Panc1 (cell line): ENCODE measurements at regions not wholly inside any gene's neighbourhood (a gene's known extent, or its start where the extent isn't known, plus 50 kb on each side); places are given as distances from the start of the nearest gene placed in this dataset.

Source experiments
- ATAC-seq: fragments of 200-7000 bp; cut with Tn5 transposase; 2 replicates; pipeline ENCODE4 v1.9.1; 2020; ENCODE audit warnings: mild to moderate bottlenecking, moderate library complexity
- BruUV-seq: library from RNA; stranded (reverse); fragments of 400-500 nt; replicated peaks from 2 replicates; lab custom pipeline; 2021; lab: Mats Ljungman, UMichigan
- CTCF ChIA-PET: fragments of 300-600 bp; sonication (Branson Sonifier 250); formaldehyde crosslinking; loops from one replicate; lab custom pipeline; 2022; ENCODE audit warnings: antibody characterized with exemption; lab: Charles Lee
- POLR2A ChIA-PET: fragments of 300-600 bp; sonication (Branson Sonifier 250); formaldehyde crosslinking; loops from one replicate; lab custom pipeline; 2022; ENCODE audit warnings: antibody characterized with exemption; lab: Charles Lee
- DNase-seq: peaks from one replicate; pipeline ENCODE4 v3.0.0-alpha.2; 2010; ENCODE audit warnings: low read depth, low spot score
- H3K27ac ChIP-seq: 2 replicates; pipeline ENCODE4 v1.5.1; 2011; ENCODE audit warnings: mild to moderate bottlenecking, low read length, inconsistent platforms
- H3K27me3 ChIP-seq: fragments of 200-500 bp; sonication (Bioruptor generic); 2 replicates; pipeline ENCODE4 v1.6.0; 2014; ENCODE audit warnings: low read length, inconsistent platforms; ENCODE audit not compliant: control insufficient read depth, insufficient read depth
- H3K36me3 ChIP-seq: fragments of 200-500 bp; sonication (Bioruptor generic); 2 replicates; pipeline ENCODE4 v1.5.1; 2014; ENCODE audit warnings: inconsistent platforms, mild to moderate bottlenecking, low read length, moderate library complexity; ENCODE audit not compliant: control insufficient read depth, insufficient read depth
- H3K4me1 ChIP-seq: 2 replicates; pipeline ENCODE4 v1.5.1; 2011; ENCODE audit warnings: inconsistent platforms, mild to moderate bottlenecking, low read length, moderate library complexity; ENCODE audit not compliant: control insufficient read depth, insufficient read depth
- H3K4me3 ChIP-seq, 2 experiments: 2 replicates each; pipeline ENCODE4 v1.5.1; 2011 to 2012; ENCODE audit warnings: low read depth in 2 of 2, low read length in 2 of 2, mild to moderate bottlenecking in 2 of 2, inconsistent platforms in 1 of 2, moderate library complexity in 1 of 2
- H3K9me3 ChIP-seq: fragments of 200-500 bp; sonication (Bioruptor generic); 2 replicates; pipeline ENCODE4 v1.5.1; 2014; ENCODE audit warnings: low read depth, mild to moderate bottlenecking, inconsistent platforms, low read length, moderate library complexity; ENCODE audit not compliant: control insufficient read depth, insufficient read depth
- CTCF ChIP-seq: fragments of 450-650 bp; IDR thresholded peaks from 2 replicates; pipeline ENCODE4 v1.5.1; 2017; ENCODE audit warnings: mild to moderate bottlenecking
- POLR2AphosphoS5 ChIP-seq: IDR thresholded peaks from 2 replicates; pipeline ENCODE4 v1.6.1; 2012; ENCODE audit warnings: mild to moderate bottlenecking, low read depth, low read length, moderate library complexity
- REST ChIP-seq, 2 experiments: IDR thresholded peaks; 2 replicates each; pipeline ENCODE4 v1.6.1; 2011 to 2012; ENCODE audit warnings: low read depth in 2 of 2, control low read depth in 1 of 2, low read length in 1 of 2, mild to moderate bottlenecking in 1 of 2, moderate library complexity in 1 of 2; ENCODE audit not compliant: insufficient read depth in 1 of 2
- SIN3A ChIP-seq: IDR thresholded peaks from 2 replicates; pipeline ENCODE4 v1.6.1; 2012; ENCODE audit warnings: low read depth, mild to moderate bottlenecking, low read length, moderate library complexity, borderline replicate concordance; ENCODE audit not compliant: insufficient read depth
- TCF7L2 ChIP-seq: IDR thresholded peaks from 2 replicates; pipeline ENCODE4 v1.6.1; 2011; ENCODE audit warnings: mild to moderate bottlenecking, low read depth, low read length, inconsistent platforms
- in situ Hi-C: cut with HindIII; loops from 2 replicates; pipeline ENCODE4 v1.10.0; 2016; ENCODE audit warnings: low sequenced_read_pairs, low pct_unique_long_range_greater_than_20kb
- intact Hi-C: fragments of 100-400 bp; cut with micrococcal nuclease; formaldehyde crosslinking; loops from one replicate; pipeline ENCODE4 v1.10.0; 2022; ENCODE audit not compliant: unreplicated experiment

- Histone ChIP-seq H3K4me3 (no peak overlapping the region), H3K4me1 (no peaks in the 10 kb centered on the region), H3K27ac (no peak overlapping the region; the same call in 1 of the 2 replicates), H3K36me3 (no peaks in the 10 kb centered on the region), H3K9me3 (no peaks in the 10 kb centered on the region; the same call in 1 of the 2 replicates), H3K27me3 (no peaks in the 10 kb centered on the region)
- TF ChIP-seq REST (IDR thresholded peaks at IDR 0.05; ENCODE audit: insufficient read depth in 1 of 2, low read depth in 2 of 2, low read length in 1 of 2) = no peak
- no peak for TF ChIP-seq SIN3A
- no peak for TF ChIP-seq CTCF
- TF ChIP-seq TCF7L2 = no peak
- TF ChIP-seq POLR2AphosphoS5 = no peak
- in situ Hi-C loops (no loop called here), intact Hi-C loops (no loop called here)
- ATAC-seq (no peak), DNase-seq (no peak)
- no TSS peak for BruUV-seq
- ChIA-PET POLR2A (interaction anchor here (0.6 kb wide), 1 partner anchor 189 kb away, joined by 3 read pairs; no protein-coding TSS in a partner anchor), CTCF (no interaction called here)
Observed at GRCh38 chr1:218752126-218752525, 407.0 kb downstream of the TGFB2 start.

- ATAC-seq (no peak), DNase-seq (no peak)
- CTCF ChIA-PET = no interaction called here
- intact Hi-C loops (no loop called here), in situ Hi-C loops (no loop called here)
- POLR2A ChIA-PET = no interaction called here
- Histone ChIP-seq H3K27me3 (no peaks in the 10 kb centered on the region), H3K9me3 (no peaks in the 10 kb centered on the region; the same call in 1 of the 2 replicates), H3K4me1 (no peaks in the 10 kb centered on the region), H3K36me3 (no peaks in the 10 kb centered on the region), H3K27ac (no peak overlapping the region), H3K4me3 (no peak overlapping the region)
- BruUV-seq = no TSS peak
- TF ChIP-seq SIN3A (no peak), POLR2AphosphoS5 (no peak), TCF7L2 (no peak), CTCF (no peak), REST (IDR thresholded peaks at IDR 0.05; ENCODE audit: insufficient read depth in 1 of 2, low read depth in 2 of 2, low read length in 1 of 2) (no peak)
Observed at GRCh38 chr1:218754477-218754876, 409.3 kb downstream of the TGFB2 start.
